IMR-90 (cell line): ENCODE measurements at regions not wholly inside any gene's neighbourhood (a gene's known extent, or its start where the extent isn't known, plus 50 kb on each side); places are given as distances from the start of the nearest gene placed in this dataset.

Experiments
- ATAC-seq: fragments of 200-7000 bp; cut with Tn5 transposase; 2 replicates; pipeline ENCODE4 v1.9.1; 2020; ENCODE audit warnings: low read depth, mild to moderate bottlenecking, moderate library complexity
- BruUV-seq: library from RNA; stranded (reverse); fragments of 400-500 nt; replicated peaks from 2 replicates; lab custom pipeline; 2021; lab: Mats Ljungman, UMichigan
- CTCF ChIA-PET: fragments of 300-600 bp; formaldehyde crosslinking; extraction: SDS; loops from one replicate; lab custom pipeline; 2021; ENCODE audit warnings: antibody characterized with exemption; lab: Yijun Ruan, JAX
- POLR2A ChIA-PET: fragments of 300-600 bp; sonication (Branson Sonifier 250); formaldehyde crosslinking; loops from one replicate; lab custom pipeline; 2022; ENCODE audit warnings: antibody characterized with exemption; ENCODE audit not compliant: unreplicated experiment; lab: Charles Lee
- DNase-seq: peaks from one replicate; pipeline ENCODE4 v3.0.0; 2013
- H2AFZ ChIP-seq: replicated peaks from 2 replicates; pipeline ENCODE3; 2013; ENCODE audit warnings: low read length, mild to moderate bottlenecking; ENCODE audit not compliant: poor library complexity
- H2AK5ac ChIP-seq: 2 replicates; pipeline ENCODE4 v1.6.1; 2013; ENCODE audit warnings: low read depth, low read length, inconsistent platforms
- H2AK9ac ChIP-seq: replicated peaks from 2 replicates; pipeline ENCODE3; 2013; ENCODE audit warnings: mild to moderate bottlenecking, low read depth, low read length, moderate library complexity; ENCODE audit not compliant: poor library complexity
- H2BK120ac ChIP-seq: 2 replicates; pipeline ENCODE4 v1.6.1; 2013; ENCODE audit warnings: low read depth, low read length, inconsistent platforms
- H2BK15ac ChIP-seq: 3 replicates; pipeline ENCODE4 v1.6.1; 2013; ENCODE audit warnings: low read depth, low read length, inconsistent platforms
- H2BK20ac ChIP-seq: 2 replicates; pipeline ENCODE4 v1.6.1; 2013; ENCODE audit warnings: low read depth, mild to moderate bottlenecking, inconsistent platforms, low read length, moderate library complexity
- H2BK5ac ChIP-seq: 2 replicates; pipeline ENCODE4 v1.6.1; 2013; ENCODE audit warnings: mild to moderate bottlenecking, low read depth, low read length, inconsistent platforms; ENCODE audit not compliant: poor library complexity, severe bottlenecking
- H3K14ac ChIP-seq: replicated peaks from 2 replicates; pipeline ENCODE4 v1.6.1; 2013; ENCODE audit warnings: low read depth, low read length, inconsistent platforms
- H3K18ac ChIP-seq: 2 replicates; pipeline ENCODE4 v1.6.1; 2013; ENCODE audit warnings: low read depth, low read length, control low read depth
- H3K23ac ChIP-seq: 2 replicates; pipeline ENCODE4 v1.6.1; 2013; ENCODE audit warnings: low read depth, low read length, inconsistent platforms
- H3K27ac ChIP-seq: 2 replicates; pipeline ENCODE4 v1.5.1; 2013; ENCODE audit warnings: mild to moderate bottlenecking, control low read depth, low read length; ENCODE audit not compliant: insufficient read depth
- H3K27me3 ChIP-seq: 2 replicates; pipeline ENCODE4 v1.6.1; 2013; ENCODE audit warnings: low read length; ENCODE audit not compliant: control insufficient read depth, insufficient read depth
- H3K36me3 ChIP-seq: 2 replicates; pipeline ENCODE4 v1.6.1; 2013; ENCODE audit warnings: low read length, mixed read lengths; ENCODE audit not compliant: control insufficient read depth, insufficient read depth
- H3K4ac ChIP-seq: 2 replicates; pipeline ENCODE4 v1.6.1; 2013; ENCODE audit warnings: low read depth, low read length, inconsistent platforms
- H3K4me1 ChIP-seq: 2 replicates; pipeline ENCODE4 v1.6.1; 2013; ENCODE audit warnings: low read length, mixed read lengths; ENCODE audit not compliant: control insufficient read depth, insufficient read depth
- H3K4me2 ChIP-seq: 2 replicates; pipeline ENCODE4 v1.6.1; 2013; ENCODE audit warnings: low read depth, mild to moderate bottlenecking, control low read depth, low read length, moderate library complexity
- H3K4me3 ChIP-seq: 2 replicates; pipeline ENCODE4 v1.5.1; 2013; ENCODE audit warnings: low read depth, mild to moderate bottlenecking, control low read depth, low read length, moderate library complexity; ENCODE audit not compliant: insufficient read depth
- H3K56ac ChIP-seq: 2 replicates; pipeline ENCODE4 v1.6.1; 2013; ENCODE audit warnings: low read length, inconsistent platforms; ENCODE audit not compliant: insufficient read depth; ENCODE audit errors: extremely low read depth
- H3K79me1 ChIP-seq, 2 experiments: 2 replicates each; pipeline ENCODE4 v1.6.1; 2013; ENCODE audit warnings: low read length in 2 of 2, inconsistent platforms in 1 of 2, low read depth in 1 of 2
- H3K9ac ChIP-seq: 2 replicates; pipeline ENCODE4 v1.6.1; 2013; ENCODE audit warnings: low read depth, low read length, control low read depth
- H3K9me1 ChIP-seq: 2 replicates; pipeline ENCODE4 v1.6.1; 2013; ENCODE audit warnings: low read length, inconsistent platforms; ENCODE audit not compliant: insufficient read depth
- H3K9me3 ChIP-seq: 2 replicates; pipeline ENCODE4 v1.6.1; 2013; ENCODE audit warnings: low read length; ENCODE audit not compliant: control insufficient read depth, insufficient read depth
- H4K20me1 ChIP-seq: 2 replicates; pipeline ENCODE4 v1.6.1; 2013; ENCODE audit warnings: low read length, inconsistent platforms; ENCODE audit not compliant: insufficient read depth
- H4K5ac ChIP-seq: 2 replicates; pipeline ENCODE4 v1.6.1; 2013; ENCODE audit warnings: mild to moderate bottlenecking, low read depth, low read length, control low read depth
- H4K8ac ChIP-seq, 2 experiments: 2 replicates each; pipeline ENCODE4 v1.6.1; 2013; ENCODE audit warnings: low read depth in 2 of 2, low read length in 2 of 2, control low read depth in 1 of 2, inconsistent platforms in 1 of 2
- H4K91ac ChIP-seq: 2 replicates; pipeline ENCODE4 v1.6.1; 2013; ENCODE audit warnings: low read depth, low read length, inconsistent platforms; ENCODE audit not compliant: insufficient read depth
- CEBPB ChIP-seq: IDR thresholded peaks from 2 replicates; pipeline ENCODE4 v1.6.1; 2012; ENCODE audit warnings: low read depth, low read length, improper control_type of control experiment
- MAFK ChIP-seq: IDR thresholded peaks from 2 replicates; pipeline ENCODE4 v1.6.1; 2012; ENCODE audit warnings: low read depth, low read length, improper control_type of control experiment
- MXI1 ChIP-seq: IDR thresholded peaks from 2 replicates; pipeline ENCODE4 v1.6.1; 2012; ENCODE audit warnings: low read depth, mild to moderate bottlenecking, low read length, moderate library complexity, borderline replicate concordance
- NFE2L2 ChIP-seq: fragments of 150-350 bp; IDR thresholded peaks from 2 replicates; pipeline ENCODE4 v1.6.1; 2016; ENCODE audit warnings: low read depth, mild to moderate bottlenecking, low read length
- RAD21 ChIP-seq: IDR thresholded peaks from 2 replicates; pipeline ENCODE4 v1.6.1; 2012; ENCODE audit warnings: low read length, improper control_type of control experiment
- WGBS, 2 experiments: methylation state at CpG; one replicate each; pipeline versions ENCODE4 v1.1.5 to v1.1.7; 2013; ENCODE audit warnings: missing lambda C conversion rate in 2 of 2; ENCODE audit not compliant: insufficient read length in 1 of 2; ENCODE audit errors: extremely low coverage in 2 of 2; 5-methylcytosine and 5-hydroxymethylcytosine counted together
- dilution Hi-C: fragments of 300-500 bp; cut with HindIII; formaldehyde crosslinking; loops from one replicate; pipeline ENCODE4 v1.14.3; 2018; ENCODE audit warnings: low sequenced_read_pairs; ENCODE audit not compliant: unreplicated experiment
- in situ Hi-C: fragments of 300-500 bp; cut with MboI; formaldehyde crosslinking; loops from 3 replicates; pipeline ENCODE4 v1.14.3; 2019; ENCODE audit warnings: low sequenced_read_pairs, inconsistent platforms, mixed read lengths
- intact Hi-C: fragments of 100-400 bp; cut with micrococcal nuclease; formaldehyde crosslinking; loops from 2 replicates; pipeline ENCODE4 v1.10.0; 2022
- TF ChIP-seq, protein P1 (sequence below): conservative IDR thresholded peaks from 2 replicates; pipeline ENCODE4 v1.5.1; 2012; ENCODE audit warnings: mild to moderate bottlenecking, low read depth, low read length, improper control_type of control experiment

DNA sequence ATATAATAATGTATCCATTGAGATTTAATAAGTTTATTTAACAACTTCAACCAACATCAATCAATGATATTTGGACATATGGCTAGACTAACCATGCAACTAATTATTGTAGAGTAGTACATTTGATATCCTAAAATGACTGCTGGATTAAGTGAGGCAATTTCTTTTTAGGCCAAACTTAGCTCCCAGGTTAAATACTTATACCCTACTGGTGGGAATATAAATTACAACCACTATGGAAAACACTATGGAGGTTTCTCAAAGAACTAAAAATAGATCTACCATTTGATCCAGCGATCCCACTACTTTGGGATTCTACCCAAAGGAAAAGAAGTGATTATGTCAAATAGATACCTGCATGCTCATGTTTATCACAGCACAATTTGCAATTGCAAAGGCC, 345.8 kb downstream of the RBM26 start:
- WGBS, 2 experiments = no CpG with 5 or more reads among the region's 1 CpG
- no peak overlapping the region for H2BK15ac ChIP-seq
- no peak for TF ChIP-seq MXI1
- TF ChIP-seq, protein P1, sequence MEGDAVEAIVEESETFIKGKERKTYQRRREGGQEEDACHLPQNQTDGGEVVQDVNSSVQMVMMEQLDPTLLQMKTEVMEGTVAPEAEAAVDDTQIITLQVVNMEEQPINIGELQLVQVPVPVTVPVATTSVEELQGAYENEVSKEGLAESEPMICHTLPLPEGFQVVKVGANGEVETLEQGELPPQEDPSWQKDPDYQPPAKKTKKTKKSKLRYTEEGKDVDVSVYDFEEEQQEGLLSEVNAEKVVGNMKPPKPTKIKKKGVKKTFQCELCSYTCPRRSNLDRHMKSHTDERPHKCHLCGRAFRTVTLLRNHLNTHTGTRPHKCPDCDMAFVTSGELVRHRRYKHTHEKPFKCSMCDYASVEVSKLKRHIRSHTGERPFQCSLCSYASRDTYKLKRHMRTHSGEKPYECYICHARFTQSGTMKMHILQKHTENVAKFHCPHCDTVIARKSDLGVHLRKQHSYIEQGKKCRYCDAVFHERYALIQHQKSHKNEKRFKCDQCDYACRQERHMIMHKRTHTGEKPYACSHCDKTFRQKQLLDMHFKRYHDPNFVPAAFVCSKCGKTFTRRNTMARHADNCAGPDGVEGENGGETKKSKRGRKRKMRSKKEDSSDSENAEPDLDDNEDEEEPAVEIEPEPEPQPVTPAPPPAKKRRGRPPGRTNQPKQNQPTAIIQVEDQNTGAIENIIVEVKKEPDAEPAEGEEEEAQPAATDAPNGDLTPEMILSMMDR = no peak
- no peak for TF ChIP-seq MAFK
- TF ChIP-seq CEBPB = no peak
- no peak for TF ChIP-seq RAD21
- TF ChIP-seq NFE2L2 = no peak
- H2BK20ac ChIP-seq = no peak overlapping the region
- H3K27me3 ChIP-seq = no peaks in the 10 kb centered on the region
- no peak overlapping the region for H3K4me3 ChIP-seq
- no peak overlapping the region for H3K18ac ChIP-seq
- H3K4ac ChIP-seq = no peak overlapping the region
- POLR2A ChIA-PET = no interaction called here
- intact Hi-C loops = no loop called here
- CTCF ChIA-PET = no interaction called here
- H3K9me1 ChIP-seq = no peaks in the 10 kb centered on the region
- no peak overlapping the region for H2BK120ac ChIP-seq
- H2BK5ac ChIP-seq = no peak overlapping the region
- dilution Hi-C loops = no loop called here
- H3K56ac ChIP-seq = no peak overlapping the region
- no peaks in the 10 kb centered on the region for H3K9me3 ChIP-seq
- no peak for ATAC-seq
- H2AK9ac ChIP-seq = no peak overlapping the region
- no peak overlapping the region for H2AK5ac ChIP-seq
- DNase-seq = no peak
- H3K4me1 ChIP-seq = no peaks in the 10 kb centered on the region
- no peak overlapping the region for H3K4me2 ChIP-seq
- H4K20me1 ChIP-seq = no peaks in the 10 kb centered on the region
- no peak overlapping the region for H3K23ac ChIP-seq
- in situ Hi-C loops = no loop called here
- H2AFZ ChIP-seq = no peak overlapping the region
- no TSS peak for BruUV-seq
- H4K8ac ChIP-seq = no peak overlapping the region
- no peak overlapping the region for H3K14ac ChIP-seq
- no peak overlapping the region for H4K91ac ChIP-seq
- H3K27ac ChIP-seq = no peak overlapping the region
- H3K36me3 ChIP-seq = no peaks in the 10 kb centered on the region
- no peak overlapping the region for H3K9ac ChIP-seq
- H3K79me1 ChIP-seq = no peaks in the 10 kb centered on the region
- H4K5ac ChIP-seq = no peak overlapping the region
